GM23338 (cell line): ENCODE measurements at regions not wholly inside any gene's neighbourhood (a gene's known extent, or its start where the extent isn't known, plus 50 kb on each side); places are given as distances from the start of the nearest gene placed in this dataset.
A peak's percentile ranks its signal among the peaks of the same experiment; 100 is the strongest.

ENCODE experiments used
- ATAC-seq: fragments of 200-7000 bp; cut with Tn5 transposase; 3 replicates; pipeline ENCODE4 v1.9.1; 2020
- DNase-seq: peaks from one replicate; pipeline ENCODE4 v3.0.0-alpha.2; 2015; ENCODE audit warnings: low spot score
- H2AFZ ChIP-seq: fragments of 200-600 bp; sonication (generic); 2 replicates; pipeline ENCODE4 v1.8.0; 2016; ENCODE audit warnings: antibody characterized with exemption, mild to moderate bottlenecking, moderate library complexity
- H3F3A ChIP-seq: fragments of 200-600 bp; sonication (generic); replicated peaks from 2 replicates; pipeline ENCODE4 v1.8.0; 2017; ENCODE audit warnings: antibody characterized with exemption, mixed run types, low read depth
- H3K27ac ChIP-seq: fragments of 200-600 bp; sonication (generic); 2 replicates; pipeline ENCODE4 v1.6.1; 2016; ENCODE audit warnings: low read depth
- H3K27me3 ChIP-seq: fragments of 200-600 bp; sonication (generic); 2 replicates; pipeline ENCODE4 v1.8.0; 2016; ENCODE audit warnings: mild to moderate bottlenecking, mixed run types, moderate library complexity; ENCODE audit not compliant: insufficient read depth
- H3K36me3 ChIP-seq: fragments of 200-600 bp; sonication (generic); 2 replicates; pipeline ENCODE4 v1.8.0; 2016; ENCODE audit warnings: mild to moderate bottlenecking; ENCODE audit not compliant: insufficient read depth
- H3K4me1 ChIP-seq: fragments of 200-600 bp; sonication (generic); 2 replicates; pipeline ENCODE4 v1.8.0; 2016; ENCODE audit warnings: mild to moderate bottlenecking, moderate library complexity; ENCODE audit not compliant: insufficient read depth
- H3K4me2 ChIP-seq: fragments of 200-600 bp; sonication (generic); 2 replicates; pipeline ENCODE4 v1.7.1; 2017; ENCODE audit warnings: mixed run types
- H3K4me3 ChIP-seq: fragments of 200-600 bp; sonication (generic); 2 replicates; pipeline ENCODE4 v1.6.1; 2016; ENCODE audit warnings: mixed run types
- H3K79me2 ChIP-seq: fragments of 200-600 bp; sonication (generic); replicated peaks from 2 replicates; pipeline ENCODE4 v1.8.0; 2017; ENCODE audit warnings: mild to moderate bottlenecking; ENCODE audit not compliant: insufficient read depth
- H3K9me2 ChIP-seq: fragments of 200-600 bp; sonication (generic); 2 replicates; pipeline ENCODE4 v1.8.0; 2017; ENCODE audit not compliant: insufficient read depth
- H4K20me1 ChIP-seq: fragments of 200-600 bp; sonication (generic); replicated peaks from 2 replicates; pipeline ENCODE4 v1.8.0; 2017; ENCODE audit warnings: mild to moderate bottlenecking; ENCODE audit not compliant: insufficient read depth
- H3K27ac Mint-ChIP-seq: 2 replicates; pipeline ENCODE4 v1.8.0; 2020; ENCODE audit warnings: inconsistent platforms, mild to moderate bottlenecking, moderate library complexity, mixed read lengths
- H3K27me3 Mint-ChIP-seq: 3 replicates; pipeline ENCODE4 v1.8.0; 2022; ENCODE audit warnings: low read depth, mild to moderate bottlenecking, moderate library complexity, mixed read lengths, inconsistent platforms; ENCODE audit not compliant: insufficient read depth, poor library complexity
- H3K36me3 Mint-ChIP-seq: 3 replicates; pipeline ENCODE4 v1.8.0; 2021; ENCODE audit warnings: low read depth, mild to moderate bottlenecking, inconsistent platforms, moderate library complexity, mixed read lengths
- H3K4me1 Mint-ChIP-seq: 3 replicates; pipeline ENCODE4 v1.8.0; 2020; ENCODE audit warnings: mild to moderate bottlenecking, inconsistent platforms, mixed read lengths
- H3K4me3 Mint-ChIP-seq: 3 replicates; pipeline ENCODE4 v1.8.0; 2021; ENCODE audit warnings: moderate library complexity, mild to moderate bottlenecking, inconsistent platforms, mixed read lengths
- H3K9me3 Mint-ChIP-seq: 3 replicates; pipeline ENCODE4 v1.8.0; 2020; ENCODE audit warnings: moderate library complexity, mild to moderate bottlenecking, inconsistent platforms, mixed read lengths
- CREB1 ChIP-seq: fragments of 250-450 bp; sonication (Bioruptor Pico); IDR thresholded peaks from 2 replicates; pipeline ENCODE4 v1.5.0; 2020; ENCODE audit warnings: low read depth, mild to moderate bottlenecking, moderate library complexity
- CTCF ChIP-seq, 2 experiments: fragments of 200-600 bp in 1 of 2; sonication (generic) in 1 of 2; conservative IDR thresholded peaks; 2 replicates each; pipeline versions ENCODE4 v1.5.1 to v1.6.1; 2016 to 2017; ENCODE audit warnings: antibody characterized with exemption in 2 of 2, low read depth in 2 of 2, mild to moderate bottlenecking in 2 of 2, moderate library complexity in 1 of 2
- ETS1 ChIP-seq: IDR thresholded peaks from 2 replicates; pipeline ENCODE4 v1.6.1; 2016; ENCODE audit warnings: antibody characterized with exemption
- EZH2 ChIP-seq: fragments of 200-600 bp; sonication (generic); IDR thresholded peaks from one replicate; pipeline ENCODE4 v1.8.0; 2017; ENCODE audit warnings: antibody characterized with exemption, mild to moderate bottlenecking, low read depth; ENCODE audit not compliant: unreplicated experiment
- EZH2phosphoT487 ChIP-seq: fragments of 200-600 bp; sonication (generic); IDR thresholded peaks from one replicate; pipeline ENCODE4 v1.8.1; 2018; ENCODE audit warnings: antibody characterized with exemption; ENCODE audit not compliant: unreplicated experiment
- JUNB ChIP-seq: IDR thresholded peaks from one replicate; pipeline ENCODE4 v1.6.1; 2016; ENCODE audit warnings: antibody characterized with exemption; ENCODE audit not compliant: unreplicated experiment
- NANOG ChIP-seq: IDR thresholded peaks from 2 replicates; pipeline ENCODE4 v1.6.1; 2016; ENCODE audit warnings: antibody characterized with exemption, borderline replicate concordance
- POLR2AphosphoS5 ChIP-seq: IDR thresholded peaks from 2 replicates; pipeline ENCODE4 v1.6.1; 2016; ENCODE audit warnings: antibody characterized with exemption, low read depth
- REST ChIP-seq: IDR thresholded peaks from one replicate; pipeline ENCODE4 v1.6.1; 2018; ENCODE audit warnings: antibody characterized with exemption; ENCODE audit not compliant: unreplicated experiment
- STAT1 ChIP-seq: IDR thresholded peaks from one replicate; pipeline ENCODE4 v1.6.1; 2016; ENCODE audit warnings: antibody characterized with exemption; ENCODE audit not compliant: unreplicated experiment
- ZNF114 ChIP-seq: fragments of 250-450 bp; sonication (Bioruptor Pico); IDR thresholded peaks from 2 replicates; pipeline ENCODE4 v1.5.0; 2020; ENCODE audit warnings: mild to moderate bottlenecking, moderate library complexity
- ZNF331 ChIP-seq: fragments of 250-450 bp; sonication (Bioruptor Pico); IDR thresholded peaks from 2 replicates; pipeline ENCODE4 v1.5.0; 2020; ENCODE audit warnings: low read depth, mild to moderate bottlenecking, moderate library complexity

GRCh38 chr14:22486675-22487074, 102.3 kb downstream of the DAD1 start:
- Mint-ChIP-seq H3K4me3 (no peak overlapping the region), H3K27ac (no peak overlapping the region), H3K9me3 (no peaks in the 10 kb centered on the region), H3K36me3 (no peaks in the 10 kb centered on the region), H3K4me1 (peaks cover 44% of the 10 kb centered on the region), H3K27me3 (peaks cover 3% of the 10 kb centered on the region)
- Histone ChIP-seq H3K79me2 (no peaks in the 10 kb centered on the region), H3F3A (no peaks in the 10 kb centered on the region), H3K4me3 (no peak overlapping the region), H2AFZ (peak overlapping the region; percentile 53; the same call in 1 of the 2 replicates), H4K20me1 (no peaks in the 10 kb centered on the region), H3K4me1 (peaks cover 14% of the 10 kb centered on the region), H3K36me3 (no peaks in the 10 kb centered on the region), H3K27me3 (no peaks in the 10 kb centered on the region), H3K27ac (no peak overlapping the region), H3K4me2 (no peak overlapping the region), H3K9me2 (no peaks in the 10 kb centered on the region)
- no peak for TF ChIP-seq STAT1
- no peak for TF ChIP-seq REST
- no peak for TF ChIP-seq CREB1
- no peak for TF ChIP-seq EZH2phosphoT487
- TF ChIP-seq ZNF331 (CRISPR knock-in tag), result no peak
- no peak for TF ChIP-seq EZH2
- TF ChIP-seq POLR2AphosphoS5, result no peak
- TF ChIP-seq NANOG, result no peak
- DNase-seq, result no peak
- ATAC-seq, result no peak

- no peaks in the 10 kb centered on the region for H3K27me3 ChIP-seq
- Mint-ChIP-seq H3K36me3 (no peaks in the 10 kb centered on the region), H3K4me3 (no peak overlapping the region), H3K27ac (no peak overlapping the region), H3K9me3 (no peaks in the 10 kb centered on the region), H3K27me3 (peaks cover 3% of the 10 kb centered on the region), H3K4me1 (peaks cover 46% of the 10 kb centered on the region)
- H3K9me2 ChIP-seq, result no peaks in the 10 kb centered on the region
- no peaks in the 10 kb centered on the region for H3K79me2 ChIP-seq
- ATAC-seq, result no peak
- no peak overlapping the region for H3K4me2 ChIP-seq
- H3F3A ChIP-seq, result no peaks in the 10 kb centered on the region
- no peak overlapping the region for H3K4me3 ChIP-seq
- DNase-seq, result no peak
- H4K20me1 ChIP-seq, result no peaks in the 10 kb centered on the region
- H3K27ac ChIP-seq, result no peak overlapping the region
- peaks cover 20% of the 10 kb centered on the region for H3K4me1 ChIP-seq
- H3K36me3 ChIP-seq, result no peaks in the 10 kb centered on the region
- H2AFZ ChIP-seq, result peak overlapping the region; percentile 52; the same call in 1 of the 2 replicates
- TF ChIP-seq JUNB (no peak), ZNF114 (CRISPR knock-in tag) (no peak), CTCF (conservative IDR thresholded peaks at IDR 0.05; ENCODE audit: low read depth in 2 of 2) (no peak), ETS1 (no peak), REST (no peak), POLR2AphosphoS5 (no peak), ZNF331 (CRISPR knock-in tag) (no peak), EZH2phosphoT487 (no peak), STAT1 (no peak), NANOG (no peak), EZH2 (no peak), CREB1 (no peak)
Observed at GRCh38 chr14:22485649-22486048, 103.4 kb downstream of the DAD1 start.
